Vagina (tissue), 2 donors: ENCODE measurements at regions not wholly inside any gene's neighbourhood (a gene's known extent, or its start where the extent isn't known, plus 50 kb on each side); places are given as distances from the start of the nearest gene placed in this dataset.

ENCODE experiments used
- DNase-seq, 2 donors: peaks; one replicate each; pipeline ENCODE4 v3.0.0-alpha.2; 2017; ENCODE audit errors: extremely low spot score in 2 of 2
- H3K27ac ChIP-seq: fragments of 200-600 bp; sonication (generic); one replicate; pipeline ENCODE4 v1.5.1; 2019
- H3K27me3 ChIP-seq: fragments of 200-600 bp; sonication (generic); one replicate; pipeline ENCODE4 v1.5.1; 2019
- H3K36me3 ChIP-seq, 2 donors: fragments of 200-600 bp; sonication (generic); one replicate each; pipeline ENCODE4 v1.5.1; 2017 to 2019
- H3K4me1 ChIP-seq: fragments of 200-600 bp; sonication (generic); one replicate; pipeline ENCODE4 v1.5.1; 2019
- H3K4me3 ChIP-seq, 2 donors: fragments of 200-600 bp; sonication (generic); 1 replicate in 1 of 2; 2 replicates in 1 of 2; pipeline ENCODE4 v1.5.1; 2016 to 2019
- H3K9me3 ChIP-seq: fragments of 200-600 bp; sonication (generic); one replicate; pipeline ENCODE4 v1.5.1; 2019
- CTCF ChIP-seq, 3 experiments: fragments of 450-650 bp in 2 of 3; fragments of 200-600 bp in 1 of 3; sonication (generic) in 1 of 3; IDR thresholded peaks; one replicate each; pipeline ENCODE4 v1.5.1; 2017 to 2019; ENCODE audit warnings: antibody characterized with exemption in 3 of 3, mild to moderate bottlenecking in 2 of 3, moderate library complexity in 2 of 3
- POLR2A ChIP-seq, 2 donors: fragments of 450-650 bp; IDR thresholded peaks; one replicate each; pipeline ENCODE4 v1.6.1; 2017; ENCODE audit warnings: antibody characterized with exemption in 2 of 2, mild to moderate bottlenecking in 2 of 2, moderate library complexity in 2 of 2
- POLR2AphosphoS5 ChIP-seq, 2 donors: sonication (generic); formaldehyde crosslinking; IDR thresholded peaks; one replicate each; pipeline ENCODE4 v1.9.0; 2017; ENCODE audit warnings: antibody characterized with exemption in 2 of 2, mild to moderate bottlenecking in 2 of 2, low read depth in 1 of 2; ENCODE audit not compliant: insufficient read depth in 1 of 2
- intact Hi-C: fragments of 100-400 bp; cut with DNase I; formaldehyde crosslinking; loops from one replicate; pipeline ENCODE4 v1.15.1; 2023

- H3K4me1 ChIP-seq: no peaks in the 10 kb centered on the region
- H3K27me3 ChIP-seq: no peaks in the 10 kb centered on the region
- H3K27ac ChIP-seq: no peak overlapping the region
Observed at GRCh38 chr11:91173701-91174100, 950.9 kb upstream of the CHORDC1 start.

GRCh38 chr11:91170711-91171110 is 947.9 kb upstream of the CHORDC1 start:
- H3K9me3 ChIP-seq: no peaks in the 10 kb centered on the region
- no peaks in the 10 kb centered on the region for H3K36me3 ChIP-seq
- intact Hi-C loops: no loop called here
- H3K4me1 ChIP-seq: no peaks in the 10 kb centered on the region
- DNase-seq: no peak
- no peaks in the 10 kb centered on the region for H3K27me3 ChIP-seq
- no peak for TF ChIP-seq POLR2A (IDR thresholded peaks at IDR 0.05)
- TF ChIP-seq POLR2AphosphoS5 (IDR thresholded peaks at IDR 0.05; ENCODE audit: insufficient read depth in 1 of 2, low read depth in 1 of 2): no peak
- no peak for TF ChIP-seq CTCF (IDR thresholded peaks at IDR 0.05)
- no peak overlapping the region for H3K4me3 ChIP-seq
- no peak overlapping the region for H3K27ac ChIP-seq

More at GRCh38 chr11:91173701-91174100, 950.9 kb upstream of the CHORDC1 start:
- H3K9me3 ChIP-seq: no peaks in the 10 kb centered on the region
- DNase-seq: no peak
- TF ChIP-seq POLR2A (IDR thresholded peaks at IDR 0.05) (no peak), CTCF (IDR thresholded peaks at IDR 0.05) (no peak), POLR2AphosphoS5 (IDR thresholded peaks at IDR 0.05; ENCODE audit: insufficient read depth in 1 of 2, low read depth in 1 of 2) (no peak)
- no peak overlapping the region for H3K4me3 ChIP-seq
- H3K36me3 ChIP-seq: no peaks in the 10 kb centered on the region
- intact Hi-C loops: no loop called here

- no peaks in the 10 kb centered on the region for H3K4me1 ChIP-seq
- no peak overlapping the region for H3K4me3 ChIP-seq
- no peak for TF ChIP-seq POLR2AphosphoS5 (IDR thresholded peaks at IDR 0.05; ENCODE audit: insufficient read depth in 1 of 2, low read depth in 1 of 2)
- TF ChIP-seq CTCF (IDR thresholded peaks at IDR 0.05): no peak
- no peak for TF ChIP-seq POLR2A (IDR thresholded peaks at IDR 0.05)
- H3K36me3 ChIP-seq: no peaks in the 10 kb centered on the region
- H3K9me3 ChIP-seq: no peaks in the 10 kb centered on the region
- no peak overlapping the region for H3K27ac ChIP-seq
- intact Hi-C loops: no loop called here
- no peaks in the 10 kb centered on the region for H3K27me3 ChIP-seq
- DNase-seq: no peak
Observed at GRCh38 chr11:91164452-91164822, 941.6 kb upstream of the CHORDC1 start.

GRCh38 chr11:91163619-91164451 is 941.0 kb upstream of the CHORDC1 start:
- no peak for DNase-seq
- H3K27me3 ChIP-seq: no peaks in the 10 kb centered on the region
- intact Hi-C loops: no loop called here
- H3K36me3 ChIP-seq: no peaks in the 10 kb centered on the region
- H3K4me3 ChIP-seq: no peak overlapping the region
- H3K27ac ChIP-seq: no peak overlapping the region
- TF ChIP-seq POLR2AphosphoS5 (IDR thresholded peaks at IDR 0.05; ENCODE audit: insufficient read depth in 1 of 2, low read depth in 1 of 2): no peak
- no peak for TF ChIP-seq POLR2A (IDR thresholded peaks at IDR 0.05)
- TF ChIP-seq CTCF (IDR thresholded peaks at IDR 0.05): no peak
- no peaks in the 10 kb centered on the region for H3K4me1 ChIP-seq
- H3K9me3 ChIP-seq: no peaks in the 10 kb centered on the region

GRCh38 chr11:91160661-91161060 is 937.8 kb upstream of the CHORDC1 start:
- H3K36me3 ChIP-seq: no peaks in the 10 kb centered on the region
- H3K27ac ChIP-seq: no peak overlapping the region
- no peaks in the 10 kb centered on the region for H3K4me1 ChIP-seq
- intact Hi-C loops: no loop called here
- H3K4me3 ChIP-seq: no peak overlapping the region
- DNase-seq: no peak
- TF ChIP-seq POLR2A (IDR thresholded peaks at IDR 0.05) (no peak), CTCF (IDR thresholded peaks at IDR 0.05) (no peak), POLR2AphosphoS5 (IDR thresholded peaks at IDR 0.05; ENCODE audit: insufficient read depth in 1 of 2, low read depth in 1 of 2) (no peak)
- no peaks in the 10 kb centered on the region for H3K9me3 ChIP-seq
- H3K27me3 ChIP-seq: no peaks in the 10 kb centered on the region
